Duodenal mucosa (tissue), 2 donors: ENCODE measurements at regions not wholly inside any gene's neighbourhood (a gene's known extent, or its start where the extent isn't known, plus 50 kb on each side); places are given as distances from the start of the nearest gene placed in this dataset.

Source experiments
- H3K27ac ChIP-seq: one replicate; pipeline ENCODE4 v1.7.0; 2013; ENCODE audit warnings: low read depth, low read length
- H3K27me3 ChIP-seq, 2 donors: one replicate each; pipeline ENCODE4 v1.7.0; 2013; ENCODE audit warnings: low read length in 2 of 2, control low read depth in 1 of 2; ENCODE audit not compliant: insufficient read depth in 2 of 2, control insufficient read depth in 1 of 2
- H3K36me3 ChIP-seq, 2 donors: one replicate each; pipeline ENCODE4 v1.7.0; 2013; ENCODE audit warnings: low read length in 2 of 2, control low read depth in 1 of 2; ENCODE audit not compliant: insufficient read depth in 2 of 2, control insufficient read depth in 1 of 2
- H3K4me1 ChIP-seq, 2 donors: one replicate each; pipeline ENCODE4 v1.7.0; 2013; ENCODE audit warnings: low read length in 2 of 2, control low read depth in 1 of 2; ENCODE audit not compliant: insufficient read depth in 2 of 2, control insufficient read depth in 1 of 2
- H3K4me3 ChIP-seq, 2 donors: one replicate each; pipeline ENCODE4 v1.7.0; 2013; ENCODE audit warnings: low read length in 2 of 2, low read depth in 1 of 2
- H3K9ac ChIP-seq, 2 donors: one replicate each; pipeline ENCODE4 v1.7.0; 2013; ENCODE audit warnings: low read length in 2 of 2, low read depth in 1 of 2
- H3K9me3 ChIP-seq, 2 donors: one replicate each; pipeline ENCODE4 v1.7.0; 2013; ENCODE audit warnings: low read length in 2 of 2, control low read depth in 1 of 2; ENCODE audit not compliant: control insufficient read depth in 1 of 2

- Histone ChIP-seq H3K27ac (no peak overlapping the region), H3K4me3 (no peak overlapping the region), H3K4me1 (peaks cover 14 to 18% of the 10 kb centered on the region in 2 donors), H3K36me3 (peaks cover 12 to 25% of the 10 kb centered on the region in 2 donors), H3K9ac (no peak overlapping the region), H3K27me3 (no peaks in the 10 kb centered on the region), H3K9me3 (no peaks in the 10 kb centered on the region)
These were observed 77.4 kb downstream of the NCOR2 start for GRCh38 chr12:124489915-124490583.

GRCh38 chr12:124489220-124489619 lies 78.2 kb downstream of the NCOR2 start:
- Histone ChIP-seq H3K36me3 (peaks cover 12 to 33% of the 10 kb centered on the region in 2 donors), H3K4me3 (no peak overlapping the region), H3K4me1 (peaks cover 14 to 16% of the 10 kb centered on the region in 2 donors), H3K9ac (no peak overlapping the region), H3K27ac (no peak overlapping the region), H3K27me3 (no peaks in the 10 kb centered on the region), H3K9me3 (no peaks in the 10 kb centered on the region)

- Histone ChIP-seq H3K27ac (no peak overlapping the region), H3K9ac (no peak overlapping the region), H3K27me3 (no peaks in the 10 kb centered on the region), H3K4me3 (no peak overlapping the region), H3K36me3 (peaks cover 12 to 36% of the 10 kb centered on the region in 2 donors), H3K4me1 (peaks cover 9 to 14% of the 10 kb centered on the region in 2 donors), H3K9me3 (no peaks in the 10 kb centered on the region)
These were observed 78.9 kb downstream of the NCOR2 start for GRCh38 chr12:124488520-124488919.

- Histone ChIP-seq H3K4me3 (no peak overlapping the region), H3K27me3 (no peaks in the 10 kb centered on the region), H3K36me3 (peaks cover 12 to 43% of the 10 kb centered on the region in 2 donors), H3K9ac (no peak overlapping the region), H3K9me3 (no peaks in the 10 kb centered on the region), H3K27ac (no peak overlapping the region), H3K4me1 (peaks cover 9 to 14% of the 10 kb centered on the region in 2 donors)
These were observed 79.6 kb downstream of the NCOR2 start for GRCh38 chr12:124487834-124488165.

GRCh38 chr12:124487066-124487833 lies 80.2 kb downstream of the NCOR2 start:
- Histone ChIP-seq H3K4me1 (peaks cover 9 to 14% of the 10 kb centered on the region in 2 donors), H3K9ac (no peak overlapping the region), H3K27ac (no peak overlapping the region), H3K27me3 (no peaks in the 10 kb centered on the region), H3K36me3 (peaks cover 18 to 45% of the 10 kb centered on the region in 2 donors), H3K4me3 (no peak overlapping the region), H3K9me3 (no peaks in the 10 kb centered on the region)

- H3K27ac ChIP-seq = no peak overlapping the region
- H3K36me3 ChIP-seq = peaks cover 13 to 43% of the 10 kb centered on the region in 2 donors
- peaks cover 9 to 11% of the 10 kb centered on the region in 2 donors for H3K4me1 ChIP-seq
- no peak overlapping the region for H3K4me3 ChIP-seq
- no peaks in the 10 kb centered on the region for H3K9me3 ChIP-seq
- no peaks in the 10 kb centered on the region for H3K27me3 ChIP-seq
- H3K9ac ChIP-seq = no peak overlapping the region
These were observed 81.0 kb downstream of the NCOR2 start for GRCh38 chr12:124486346-124486963.

GRCh38 chr12:124485371-124485770 lies 82.0 kb downstream of the NCOR2 start:
- H3K9ac ChIP-seq = no peak overlapping the region
- peaks cover 2 to 6% of the 10 kb centered on the region in 2 donors for H3K4me1 ChIP-seq
- no peaks in the 10 kb centered on the region for H3K9me3 ChIP-seq
- H3K4me3 ChIP-seq = no peak overlapping the region
- H3K36me3 ChIP-seq = peaks cover 13 to 43% of the 10 kb centered on the region in 2 donors
- no peaks in the 10 kb centered on the region for H3K27me3 ChIP-seq
- no peak overlapping the region for H3K27ac ChIP-seq

- H3K4me3 ChIP-seq = no peak overlapping the region
- H3K27ac ChIP-seq = no peak overlapping the region
- no peaks in the 10 kb centered on the region for H3K9me3 ChIP-seq
- no peak overlapping the region for H3K9ac ChIP-seq
- H3K4me1 ChIP-seq = peaks cover 10 to 14% of the 10 kb centered on the region in 2 donors
- no peaks in the 10 kb centered on the region for H3K27me3 ChIP-seq
- H3K36me3 ChIP-seq = peaks cover 13 to 43% of the 10 kb centered on the region in 2 donors
These were observed 82.9 kb downstream of the NCOR2 start for GRCh38 chr12:124484526-124484953.

GRCh38 chr12:124484067-124484466 lies 83.3 kb downstream of the NCOR2 start:
- H3K27ac ChIP-seq = no peak overlapping the region
- peaks cover 11 to 46% of the 10 kb centered on the region in 2 donors for H3K36me3 ChIP-seq
- H3K4me1 ChIP-seq = peaks cover 13 to 14% of the 10 kb centered on the region in 2 donors

More at GRCh38 chr12:124484067-124484466, 83.3 kb downstream of the NCOR2 start:
- Histone ChIP-seq H3K27me3 (no peaks in the 10 kb centered on the region), H3K9me3 (no peaks in the 10 kb centered on the region), H3K4me3 (no peak overlapping the region), H3K9ac (no peak overlapping the region)
